GM10266 (cell line): ENCODE measurements at regions not wholly inside any gene's neighbourhood (a gene's known extent, or its start where the extent isn't known, plus 50 kb on each side); places are given as distances from the start of the nearest gene placed in this dataset.

Experiments used
- DNase-seq: peaks from one replicate; pipeline ENCODE4 v3.0.0; 2012; ENCODE audit errors: extremely low spot score
- CTCF ChIP-seq: IDR thresholded peaks from 2 replicates; pipeline ENCODE4 v1.5.1; 2012; ENCODE audit warnings: mild to moderate bottlenecking, low read depth; ENCODE audit not compliant: control insufficient read depth, insufficient read depth; ENCODE audit errors: missing control alignments

GRCh38 chr22:48253136-48253535 lies 1490.7 kb downstream of the TBC1D22A start:
- DNase-seq = no peak

GRCh38 chr22:48251629-48252028 lies 1489.2 kb downstream of the TBC1D22A start:
- DNase-seq = no peak
- no peak for TF ChIP-seq CTCF

More at GRCh38 chr22:48253136-48253535, 1490.7 kb downstream of the TBC1D22A start:
- no peak for TF ChIP-seq CTCF

GRCh38 chr22:48250937-48251530 lies 1488.6 kb downstream of the TBC1D22A start:
- no peak for DNase-seq
- no peak for TF ChIP-seq CTCF

- TF ChIP-seq CTCF = no peak
- DNase-seq = no peak
These were observed 1487.9 kb downstream of the TBC1D22A start for GRCh38 chr22:48250286-48250895.

GRCh38 chr22:48249713-48250268 lies 1487.3 kb downstream of the TBC1D22A start:
- no peak for TF ChIP-seq CTCF
- DNase-seq = no peak

- no peak for DNase-seq
- no peak for TF ChIP-seq CTCF
These were observed 1486.5 kb downstream of the TBC1D22A start for GRCh38 chr22:48248901-48249455.

GRCh38 chr22:48247829-48248228 lies 1485.4 kb downstream of the TBC1D22A start:
- no peak for DNase-seq
- no peak for TF ChIP-seq CTCF
